DLD1 (cell line): ENCODE measurements at regions not wholly inside any gene's neighbourhood (a gene's known extent, or its start where the extent isn't known, plus 50 kb on each side); places are given as distances from the start of the nearest gene placed in this dataset.
"Not testable (repeated sequence)": the region's sequence is repeated elsewhere in the genome, so short reads cannot be mapped to it uniquely, and the experiment has no call there.

Experiments used
- in situ Hi-C: cut with HindIII; loops from 2 replicates; pipeline ENCODE4 v1.10.0; 2017; ENCODE audit warnings: low sequenced_read_pairs

GRCh38 chr17:56690441-56691291 is 97.2 kb downstream of the NOG start:
- in situ Hi-C loops: no loop called here

GRCh38 chr17:56694825-56695224 is 101.3 kb downstream of the NOG start:
- in situ Hi-C loops: no loop called here

- in situ Hi-C loops: no loop called here
Observed at GRCh38 chr17:56697190-56697589, 103.7 kb downstream of the NOG start.

GRCh38 chr17:56699186-56699894 is 105.8 kb downstream of the NOG start:
- in situ Hi-C loops: no loop called here

GRCh38 chr17:56700919-56701420 is 107.5 kb downstream of the NOG start:
- in situ Hi-C loops: no loop called here

GRCh38 chr17:56707312-56708219 is 114.1 kb downstream of the NOG start:
- in situ Hi-C loops: no loop called here

GRCh38 chr17:56708220-56708558 is 114.7 kb downstream of the NOG start:
- in situ Hi-C loops: no loop called here

- in situ Hi-C loops: no loop called here
Observed at GRCh38 chr17:56708670-56709410, 115.3 kb downstream of the NOG start.

GRCh38 chr17:56710986-56711385 is 117.5 kb downstream of the NOG start:
- in situ Hi-C loops: loop anchor here (10.0 kb wide), 1 partner anchor 66 kb away; no protein-coding TSS in a partner anchor

- in situ Hi-C loops: loop anchor here (10.0 kb wide), 1 partner anchor 71 kb away; no protein-coding TSS in a partner anchor
Observed at GRCh38 chr17:56715613-56716357, 117.9 kb downstream of the C17orf67 start.

- in situ Hi-C loops: loop anchor here (10.0 kb wide), 1 partner anchor 73 kb away; no protein-coding TSS in a partner anchor
Observed at GRCh38 chr17:56717471-56717870, 116.2 kb downstream of the C17orf67 start.

- in situ Hi-C loops: loop anchor here (10.0 kb wide), 1 partner anchor 74 kb away; no protein-coding TSS in a partner anchor
Observed at GRCh38 chr17:56718515-56718914, 115.2 kb downstream of the C17orf67 start.

- in situ Hi-C loops: no loop called here
Observed at GRCh38 chr17:56723421-56723820, 110.3 kb downstream of the C17orf67 start.

GRCh38 chr17:56724664-56725063 is 109.1 kb downstream of the C17orf67 start:
- in situ Hi-C loops: no loop called here

- in situ Hi-C loops: no loop called here
Observed at GRCh38 chr17:56725144-56725543, 108.6 kb downstream of the C17orf67 start.

GRCh38 chr17:56727876-56728617 is 105.7 kb downstream of the C17orf67 start:
- in situ Hi-C loops: no loop called here

- in situ Hi-C loops: not testable (repeated sequence)
Observed at GRCh38 chr17:56731096-56731495, 102.6 kb downstream of the C17orf67 start.

GRCh38 chr17:56733833-56734232 is 99.9 kb downstream of the C17orf67 start:
- in situ Hi-C loops: no loop called here

GRCh38 chr17:56735842-56736241 is 97.9 kb downstream of the C17orf67 start:
- in situ Hi-C loops: no loop called here
